SU-DHL-6 (cell line): ENCODE measurements at regions not wholly inside any gene's neighbourhood (a gene's known extent, or its start where the extent isn't known, plus 50 kb on each side); places are given as distances from the start of the nearest gene placed in this dataset.

Experiments used
- H2AFZ ChIP-seq: fragments of 200-600 bp; sonication (generic); 2 replicates; pipeline ENCODE4 v1.6.1; 2014; ENCODE audit warnings: low read depth, mild to moderate bottlenecking, moderate library complexity, mixed read lengths, antibody characterized with exemption, low read length; ENCODE audit not compliant: severe bottlenecking
- H3F3A ChIP-seq: fragments of 200-600 bp; shearing (Covaris generic); 2 replicates; pipeline ENCODE4 v1.6.0; 2016; ENCODE audit warnings: antibody characterized with exemption, mild to moderate bottlenecking; ENCODE audit not compliant: insufficient read depth
- H3K27ac ChIP-seq: fragments of 200-600 bp; sonication (generic); 2 replicates; pipeline ENCODE4 v1.5.1; 2016; ENCODE audit warnings: low read depth, mild to moderate bottlenecking, low read length, moderate library complexity, mixed read lengths
- H3K27me3 ChIP-seq: fragments of 200-600 bp; sonication (generic), shearing (Covaris generic); 2 replicates; pipeline ENCODE4 v1.6.0; 2014; ENCODE audit warnings: mild to moderate bottlenecking, low read length
- H3K36me3 ChIP-seq: fragments of 200-600 bp; sonication (generic); 2 replicates; pipeline ENCODE4 v1.6.1; 2014; ENCODE audit warnings: mild to moderate bottlenecking, low read length, mixed read lengths
- H3K4me2 ChIP-seq: fragments of 300-600, 200-600 bp; shearing (Covaris generic), sonication (generic); 2 replicates; pipeline ENCODE4 v1.6.0; 2014; ENCODE audit warnings: low read length, low read depth, mild to moderate bottlenecking; ENCODE audit not compliant: poor library complexity, severe bottlenecking
- H3K4me3 ChIP-seq: fragments of 200-600 bp; sonication (generic); 2 replicates; pipeline ENCODE4 v1.5.1; 2014; ENCODE audit warnings: antibody characterized with exemption, low read length, mild to moderate bottlenecking, mixed read lengths; ENCODE audit not compliant: insufficient read depth, poor library complexity, severe bottlenecking
- H3K79me2 ChIP-seq: fragments of 200-600 bp; sonication (generic); 2 replicates; pipeline ENCODE4 v1.6.1; 2014; ENCODE audit warnings: mild to moderate bottlenecking, low read length, moderate library complexity; ENCODE audit not compliant: insufficient read depth
- H3K9ac ChIP-seq: fragments of 200-600 bp; sonication (generic); 2 replicates; pipeline ENCODE4 v1.7.0; 2014; ENCODE audit warnings: mild to moderate bottlenecking, low read length
- H3K9me2 ChIP-seq: fragments of 200-600 bp; sonication (generic); replicated peaks from 2 replicates; pipeline ENCODE4 v1.6.1; 2014; ENCODE audit warnings: low read length; ENCODE audit not compliant: insufficient read depth
- H3K9me3 ChIP-seq: fragments of 200-600 bp; sonication (generic); 2 replicates; pipeline ENCODE4 v1.6.1; 2014; ENCODE audit warnings: low read length, mixed read lengths; ENCODE audit not compliant: insufficient read depth
- H4K20me1 ChIP-seq: fragments of 200-600 bp; sonication (generic); 2 replicates; pipeline ENCODE4 v1.6.1; 2014; ENCODE audit warnings: low read depth, mild to moderate bottlenecking, antibody characterized with exemption, low read length, moderate library complexity, mixed read lengths
- CTCF ChIP-seq: fragments of 200-600 bp; sonication (generic); IDR thresholded peaks from one replicate; pipeline ENCODE4 v1.5.1; 2017; ENCODE audit warnings: antibody characterized with exemption, mild to moderate bottlenecking, low read length, moderate library complexity; ENCODE audit not compliant: insufficient read depth, poor library complexity, severe bottlenecking
- EZH2phosphoT487 ChIP-seq: fragments of 200-600 bp; sonication (generic), shearing (Covaris generic); conservative IDR thresholded peaks from 2 replicates; pipeline ENCODE4 v1.6.1; 2018; ENCODE audit warnings: mild to moderate bottlenecking, antibody characterized with exemption, low read length, moderate library complexity, mixed read lengths

GRCh38 chr5:74173665-74174064 is 466.9 kb downstream of the ENC1 start:
- Histone ChIP-seq H3K4me2 (no peak overlapping the region), H3K79me2 (no peaks in the 10 kb centered on the region), H3K4me3 (no peak overlapping the region), H3K27ac (no peak overlapping the region), H3F3A (no peaks in the 10 kb centered on the region), H2AFZ (no peak overlapping the region), H3K9me2 (no peaks in the 10 kb centered on the region), H3K9ac (no peak overlapping the region), H3K9me3 (no peaks in the 10 kb centered on the region), H3K27me3 (no peaks in the 10 kb centered on the region), H4K20me1 (no peaks in the 10 kb centered on the region), H3K36me3 (no peaks in the 10 kb centered on the region)
- TF ChIP-seq CTCF (no peak), EZH2phosphoT487 (no peak)

- TF ChIP-seq EZH2phosphoT487 = no peak
- no peak for TF ChIP-seq CTCF
- Histone ChIP-seq H3K4me3 (no peak overlapping the region), H3F3A (no peaks in the 10 kb centered on the region), H4K20me1 (no peaks in the 10 kb centered on the region), H3K79me2 (no peaks in the 10 kb centered on the region), H3K9ac (no peak overlapping the region), H3K27me3 (no peaks in the 10 kb centered on the region), H3K27ac (no peak overlapping the region), H3K4me2 (no peak overlapping the region), H3K9me2 (no peaks in the 10 kb centered on the region), H3K9me3 (no peaks in the 10 kb centered on the region), H3K36me3 (no peaks in the 10 kb centered on the region), H2AFZ (no peak overlapping the region)
Observed at GRCh38 chr5:74173241-74173640, 467.3 kb downstream of the ENC1 start.

- Histone ChIP-seq H2AFZ (no peak overlapping the region), H3K4me3 (no peak overlapping the region), H4K20me1 (no peaks in the 10 kb centered on the region), H3F3A (no peaks in the 10 kb centered on the region), H3K4me2 (no peak overlapping the region), H3K9me2 (no peaks in the 10 kb centered on the region), H3K79me2 (no peaks in the 10 kb centered on the region), H3K9me3 (no peaks in the 10 kb centered on the region), H3K27me3 (no peaks in the 10 kb centered on the region), H3K36me3 (no peaks in the 10 kb centered on the region), H3K27ac (no peak overlapping the region), H3K9ac (no peak overlapping the region)
- no peak for TF ChIP-seq EZH2phosphoT487
- TF ChIP-seq CTCF = no peak
Observed at GRCh38 chr5:74169701-74170100, 470.8 kb downstream of the ENC1 start.

GRCh38 chr5:74167930-74168315 is 472.6 kb downstream of the ENC1 start:
- TF ChIP-seq EZH2phosphoT487 (no peak), CTCF (no peak)
- no peaks in the 10 kb centered on the region for H3K9me2 ChIP-seq
- H3K27ac ChIP-seq = no peak overlapping the region
- H3K4me3 ChIP-seq = no peak overlapping the region
- no peaks in the 10 kb centered on the region for H3F3A ChIP-seq
- H4K20me1 ChIP-seq = no peaks in the 10 kb centered on the region
- H2AFZ ChIP-seq = no peak overlapping the region
- no peak overlapping the region for H3K4me2 ChIP-seq
- no peak overlapping the region for H3K9ac ChIP-seq
- H3K9me3 ChIP-seq = no peaks in the 10 kb centered on the region
- H3K79me2 ChIP-seq = no peaks in the 10 kb centered on the region
- no peaks in the 10 kb centered on the region for H3K36me3 ChIP-seq
- H3K27me3 ChIP-seq = no peaks in the 10 kb centered on the region
